PC-9 (cell line): ENCODE measurements at regions not wholly inside any gene's neighbourhood (a gene's known extent, or its start where the extent isn't known, plus 50 kb on each side); places are given as distances from the start of the nearest gene placed in this dataset.
"Not testable (repeated sequence)": the region's sequence is repeated elsewhere in the genome, so short reads cannot be mapped to it uniquely, and the experiment has no call there.

Experiments used
- BruUV-seq: library from RNA; stranded (reverse); fragments of 400-500 nt; replicated peaks from 2 replicates; lab custom pipeline; 2021; lab: Mats Ljungman, UMichigan
- CTCF ChIA-PET: fragments of 300-600 bp; sonication (Branson Sonifier 250); formaldehyde crosslinking; loops from one replicate; lab custom pipeline; 2022; ENCODE audit warnings: antibody characterized with exemption; lab: Charles Lee
- POLR2A ChIA-PET: fragments of 300-600 bp; sonication (Branson Sonifier 250); formaldehyde crosslinking; loops from one replicate; lab custom pipeline; 2022; ENCODE audit warnings: antibody characterized with exemption; ENCODE audit not compliant: unreplicated experiment; lab: Charles Lee
- DNase-seq, 2 experiments: peaks; one replicate each; pipeline versions ENCODE4 v3.0.0 to v3.0.0-alpha.2; 2015 to 2022; ENCODE audit warnings: mixed read lengths in 1 of 2
- H2AFZ ChIP-seq: fragments of 200-600 bp; sonication (generic); 2 replicates; pipeline ENCODE4 v1.8.1; 2017; ENCODE audit warnings: antibody characterized with exemption
- H3F3A ChIP-seq: fragments of 200-600 bp; sonication (generic); 2 replicates; pipeline ENCODE4 v1.8.1; 2017; ENCODE audit warnings: antibody characterized with exemption, mild to moderate bottlenecking, low read depth; ENCODE audit not compliant: insufficient read depth
- H3K27ac ChIP-seq: fragments of 200-600 bp; sonication (generic); 2 replicates; pipeline ENCODE4 v1.6.1; 2016; ENCODE audit warnings: mixed run types
- H3K27me3 ChIP-seq: fragments of 200-600 bp; sonication (generic); 2 replicates; pipeline ENCODE4 v1.6.1; 2016; ENCODE audit warnings: low read depth, mixed run types; ENCODE audit not compliant: insufficient read depth
- H3K36me3 ChIP-seq: fragments of 200-600 bp; sonication (generic); 2 replicates; pipeline ENCODE4 v1.6.1; 2016; ENCODE audit warnings: low read depth, mixed run types
- H3K4me1 ChIP-seq: fragments of 200-600 bp; sonication (generic); replicated peaks from 2 replicates; pipeline ENCODE4 v1.6.1; 2016; ENCODE audit warnings: mixed run types; ENCODE audit not compliant: insufficient read depth
- H3K4me2 ChIP-seq: fragments of 200-600 bp; sonication (generic); 2 replicates; pipeline ENCODE4 v1.6.1; 2017; ENCODE audit warnings: mixed run types
- H3K4me3 ChIP-seq: fragments of 200-600 bp; sonication (generic); 2 replicates; pipeline ENCODE4 v1.6.1; 2016; ENCODE audit warnings: mixed run types
- H3K79me2 ChIP-seq: fragments of 200-600 bp; sonication (generic); 2 replicates; pipeline ENCODE4 v1.6.1; 2017; ENCODE audit warnings: low read depth, mixed run types
- H3K9me2 ChIP-seq: fragments of 200-600 bp; sonication (generic); 2 replicates; pipeline ENCODE4 v1.8.1; 2017; ENCODE audit warnings: mild to moderate bottlenecking; ENCODE audit not compliant: insufficient read depth
- H3K9me3 ChIP-seq: fragments of 200-600 bp; sonication (generic); 2 replicates; pipeline ENCODE4 v1.8.1; 2016; ENCODE audit warnings: low read depth; ENCODE audit not compliant: insufficient read depth
- H4K20me1 ChIP-seq: fragments of 200-600 bp; sonication (generic); 2 replicates; pipeline ENCODE4 v1.8.1; 2017; ENCODE audit not compliant: insufficient read depth
- EZH2 ChIP-seq: fragments of 200-600 bp; sonication (generic); IDR thresholded peaks from 2 replicates; pipeline ENCODE4 v1.8.0; 2017; ENCODE audit warnings: antibody characterized with exemption, low read depth
- intact Hi-C: fragments of 100-400 bp; cut with micrococcal nuclease; formaldehyde crosslinking; loops from one replicate; pipeline ENCODE4 v1.10.0; 2022; ENCODE audit not compliant: unreplicated experiment
- TF ChIP-seq, protein P1 (sequence below): fragments of 200-600 bp; sonication (generic); conservative IDR thresholded peaks from 2 replicates; pipeline ENCODE4 v1.6.1; 2017; ENCODE audit warnings: mixed run types, antibody characterized with exemption, mild to moderate bottlenecking, moderate library complexity

DNA sequence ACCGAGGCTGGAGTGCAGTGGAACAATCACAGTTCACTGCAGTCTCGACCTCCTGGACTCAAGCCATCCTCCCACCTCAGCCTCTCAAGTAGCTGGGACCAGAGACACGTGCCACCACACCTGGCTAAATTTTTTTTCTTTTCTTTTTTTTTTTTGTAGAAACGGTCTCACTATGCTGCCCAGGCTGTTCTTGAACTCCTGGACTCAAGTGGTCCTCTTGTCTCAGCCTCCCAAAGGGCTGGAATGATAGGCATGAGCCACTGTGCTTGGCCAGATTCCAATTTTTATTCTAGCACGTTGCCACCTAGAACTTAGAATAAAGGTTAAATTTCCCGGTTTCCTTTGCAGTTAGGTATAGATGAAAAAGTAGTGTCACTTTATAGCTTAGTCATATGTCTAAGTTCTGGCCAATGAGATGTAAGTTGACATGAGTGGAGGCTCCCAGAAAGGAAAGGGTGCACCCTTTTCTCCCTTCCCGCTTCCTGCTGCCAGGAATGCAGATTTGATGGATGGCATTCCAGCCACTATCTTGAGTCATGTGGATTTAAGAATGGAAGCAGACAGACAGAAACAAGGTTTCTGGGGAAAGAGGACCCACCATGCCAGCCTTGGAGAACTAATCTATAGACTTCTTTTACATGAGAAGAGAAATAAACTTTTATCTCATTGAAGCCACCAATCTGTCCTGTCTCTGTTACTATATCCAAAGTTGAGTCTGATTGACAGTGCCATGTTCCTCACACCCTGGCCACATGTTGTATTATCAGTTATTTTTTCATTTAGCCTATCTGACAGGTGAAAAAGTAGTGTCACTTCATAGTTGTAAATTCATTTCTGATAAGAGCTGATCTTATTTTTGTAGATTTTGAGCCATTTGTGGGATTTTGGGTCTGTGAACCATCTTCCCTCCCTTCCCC is 60.6 kb upstream of the NCOA3 start:
- Histone ChIP-seq H4K20me1 (no peaks in the 10 kb centered on the region), H3K36me3 (no peaks in the 10 kb centered on the region), H3K4me1 (peaks cover 36% of the 10 kb centered on the region), H3F3A (peaks cover 43% of the 10 kb centered on the region), H3K27ac (peak overlapping the region; percentile 43), H3K79me2 (no peaks in the 10 kb centered on the region), H3K4me2 (peak overlapping the region; percentile 18; the same call in 1 of the 2 replicates), H3K27me3 (no peaks in the 10 kb centered on the region), H3K9me3 (no peaks in the 10 kb centered on the region), H3K4me3 (no peak overlapping the region), H3K9me2 (no peaks in the 10 kb centered on the region), H2AFZ (peak overlapping the region; percentile 20; the same call in 1 of the 2 replicates)
- DNase-seq = peak; percentile 48 to 62
- no peak for TF ChIP-seq EZH2
- TF ChIP-seq, protein P1, sequence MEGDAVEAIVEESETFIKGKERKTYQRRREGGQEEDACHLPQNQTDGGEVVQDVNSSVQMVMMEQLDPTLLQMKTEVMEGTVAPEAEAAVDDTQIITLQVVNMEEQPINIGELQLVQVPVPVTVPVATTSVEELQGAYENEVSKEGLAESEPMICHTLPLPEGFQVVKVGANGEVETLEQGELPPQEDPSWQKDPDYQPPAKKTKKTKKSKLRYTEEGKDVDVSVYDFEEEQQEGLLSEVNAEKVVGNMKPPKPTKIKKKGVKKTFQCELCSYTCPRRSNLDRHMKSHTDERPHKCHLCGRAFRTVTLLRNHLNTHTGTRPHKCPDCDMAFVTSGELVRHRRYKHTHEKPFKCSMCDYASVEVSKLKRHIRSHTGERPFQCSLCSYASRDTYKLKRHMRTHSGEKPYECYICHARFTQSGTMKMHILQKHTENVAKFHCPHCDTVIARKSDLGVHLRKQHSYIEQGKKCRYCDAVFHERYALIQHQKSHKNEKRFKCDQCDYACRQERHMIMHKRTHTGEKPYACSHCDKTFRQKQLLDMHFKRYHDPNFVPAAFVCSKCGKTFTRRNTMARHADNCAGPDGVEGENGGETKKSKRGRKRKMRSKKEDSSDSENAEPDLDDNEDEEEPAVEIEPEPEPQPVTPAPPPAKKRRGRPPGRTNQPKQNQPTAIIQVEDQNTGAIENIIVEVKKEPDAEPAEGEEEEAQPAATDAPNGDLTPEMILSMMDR = no peak
- intact Hi-C loops = no loop called here
- BruUV-seq = no TSS peak
- ChIA-PET POLR2A (interaction anchor here (0.5 to 0.7 kb wide), 2 partner anchors 189 to 702 kb away, joined by 5 to 7 read pairs; no protein-coding TSS in a partner anchor), CTCF (interaction anchor here (0.7 kb wide), 1 partner anchor 12 kb away, joined by 6 read pairs; no protein-coding TSS in a partner anchor)

DNA sequence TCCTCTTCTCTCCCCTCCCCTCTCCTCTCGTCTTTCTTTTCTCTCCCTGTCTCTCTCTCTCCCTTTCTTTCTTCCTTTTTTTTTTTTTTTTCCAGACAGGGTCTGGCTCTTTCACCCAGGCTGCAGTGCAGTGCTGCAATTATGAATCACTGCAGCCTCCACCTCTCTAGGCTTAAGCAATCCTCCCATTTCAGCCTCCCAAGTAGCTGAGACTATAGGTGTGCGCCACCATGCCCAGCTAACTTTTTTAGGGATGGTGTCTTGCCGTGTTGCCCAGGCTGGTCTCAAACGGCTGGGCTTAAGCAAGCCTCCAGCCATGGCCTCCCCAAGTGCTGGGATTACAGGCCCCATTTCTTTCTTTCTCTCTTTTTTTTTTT is 59.9 kb upstream of the NCOA3 start:
- peak overlapping the region; percentile 20; the same call in 1 of the 2 replicates for H2AFZ ChIP-seq
- no peaks in the 10 kb centered on the region for H3K27me3 ChIP-seq
- H3K9me2 ChIP-seq = no peaks in the 10 kb centered on the region
- no peaks in the 10 kb centered on the region for H3K79me2 ChIP-seq
- peaks cover 36% of the 10 kb centered on the region for H3K4me1 ChIP-seq
- intact Hi-C loops = no loop called here
- POLR2A ChIA-PET = no interaction called here
- no TSS peak for BruUV-seq
- no peak for DNase-seq
- no peak overlapping the region for H3K4me2 ChIP-seq
- TF ChIP-seq, protein P1 = no peak
- no peak for TF ChIP-seq EZH2
- H3F3A ChIP-seq = peaks cover 48% of the 10 kb centered on the region
- no peaks in the 10 kb centered on the region for H4K20me1 ChIP-seq
- CTCF ChIA-PET = interaction anchor here (0.7 kb wide), 2 partner anchors 11 to 69 kb away, joined by 5 to 6 read pairs; no protein-coding TSS in a partner anchor
- H3K9me3 ChIP-seq = no peaks in the 10 kb centered on the region
- H3K27ac ChIP-seq = peak overlapping the region; percentile 43
- no peak overlapping the region for H3K4me3 ChIP-seq
- no peaks in the 10 kb centered on the region for H3K36me3 ChIP-seq

DNA sequence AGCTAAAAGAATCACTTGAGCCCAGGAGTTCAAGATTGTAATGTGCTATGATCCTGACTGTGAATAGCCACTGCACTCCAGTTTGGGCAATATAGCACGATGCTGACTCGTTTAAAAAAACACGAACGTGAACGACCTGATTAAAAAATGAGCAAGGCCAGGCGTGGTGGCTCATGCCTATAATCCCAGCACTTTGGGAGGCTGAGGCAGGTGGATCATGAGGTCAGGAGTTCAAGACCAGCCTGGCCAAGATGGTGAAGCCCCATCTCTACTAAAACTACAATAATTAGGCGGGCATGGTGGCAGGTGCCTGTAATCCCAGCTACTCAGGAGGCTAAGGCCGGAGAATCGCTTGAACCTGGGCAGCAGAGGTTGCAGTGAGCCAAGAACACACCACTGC is 58.6 kb upstream of the NCOA3 start:
- CTCF ChIA-PET, H3K4me2 ChIP-seq, H3K9me3 ChIP-seq, H3K79me2 ChIP-seq, BruUV-seq, H4K20me1 ChIP-seq, H2AFZ ChIP-seq, DNase-seq, H3K4me3 ChIP-seq, intact Hi-C loops, H3K9me2 ChIP-seq, H3K36me3 ChIP-seq, H3K27me3 ChIP-seq, H3K27ac ChIP-seq: not testable (repeated sequence)
- POLR2A ChIA-PET = interaction anchor here (0.6 kb wide), 1 partner anchor 418 kb away, joined by 15 read pairs; no protein-coding TSS in a partner anchor
- peaks cover 33% of the 10 kb centered on the region for H3K4me1 ChIP-seq
- H3F3A ChIP-seq = peaks cover 46% of the 10 kb centered on the region
